DOHH2 (cell line): ENCODE measurements at regions not wholly inside any gene's neighbourhood (a gene's known extent, or its start where the extent isn't known, plus 50 kb on each side); places are given as distances from the start of the nearest gene placed in this dataset.

Experiments
- CTCF ChIP-seq: fragments of 200-600 bp; sonication (generic); IDR thresholded peaks from one replicate; pipeline ENCODE4 v1.5.1; 2014; ENCODE audit warnings: antibody characterized with exemption, mild to moderate bottlenecking, low read depth, low read length; ENCODE audit not compliant: poor library complexity, severe bottlenecking
- EZH2phosphoT487 ChIP-seq: fragments of 200-600 bp; sonication (generic); IDR thresholded peaks from 2 replicates; pipeline ENCODE4 v1.6.1; 2017; ENCODE audit warnings: borderline replicate concordance, mild to moderate bottlenecking, antibody characterized with exemption, low read length, moderate library complexity, mixed read lengths

- TF ChIP-seq CTCF (no peak), EZH2phosphoT487 (no peak)
Observed at GRCh38 chr5:166624573-166624972, 1666.9 kb upstream of the WWC1 start.
